ENCODE measurements at regions not wholly inside any gene's neighbourhood (a gene's known extent, or its start where the extent isn't known, plus 50 kb on each side); places are given as distances from the start of the nearest gene placed in this dataset.

DNA sequence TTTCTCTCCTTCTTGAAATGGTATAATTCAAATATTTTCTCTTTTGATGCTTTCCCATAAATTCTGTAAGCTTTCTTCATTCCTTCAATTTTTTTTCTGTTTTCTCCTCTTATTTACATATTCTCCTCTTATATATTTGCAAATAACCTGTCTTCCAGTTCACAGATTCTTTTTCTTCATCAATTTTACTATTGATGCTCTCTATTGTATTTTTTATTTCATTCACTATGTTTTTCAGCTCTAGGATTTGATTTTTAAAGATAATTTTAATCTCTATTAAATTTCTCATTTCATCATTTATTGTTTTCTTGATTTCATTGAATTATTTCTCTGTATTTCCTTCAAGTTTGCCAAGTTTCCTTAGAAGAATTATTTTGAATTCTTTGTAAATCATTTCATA lies 54.0 kb upstream of the PRPS1L1 start:
- DNase-seq (no peak), ATAC-seq (no peak)
- Histone ChIP-seq H3K4me1 (peaks cover 0 to 6% of the 10 kb centered on the region in 2 donors), H3K36me3 (no peaks in the 10 kb centered on the region), H3K27me3 (no peaks in the 10 kb centered on the region), H3K4me3 (no peak overlapping the region), H3K9me3 (no peaks in the 10 kb centered on the region), H3K27ac (no peak overlapping the region)
- TF ChIP-seq, protein P1, sequence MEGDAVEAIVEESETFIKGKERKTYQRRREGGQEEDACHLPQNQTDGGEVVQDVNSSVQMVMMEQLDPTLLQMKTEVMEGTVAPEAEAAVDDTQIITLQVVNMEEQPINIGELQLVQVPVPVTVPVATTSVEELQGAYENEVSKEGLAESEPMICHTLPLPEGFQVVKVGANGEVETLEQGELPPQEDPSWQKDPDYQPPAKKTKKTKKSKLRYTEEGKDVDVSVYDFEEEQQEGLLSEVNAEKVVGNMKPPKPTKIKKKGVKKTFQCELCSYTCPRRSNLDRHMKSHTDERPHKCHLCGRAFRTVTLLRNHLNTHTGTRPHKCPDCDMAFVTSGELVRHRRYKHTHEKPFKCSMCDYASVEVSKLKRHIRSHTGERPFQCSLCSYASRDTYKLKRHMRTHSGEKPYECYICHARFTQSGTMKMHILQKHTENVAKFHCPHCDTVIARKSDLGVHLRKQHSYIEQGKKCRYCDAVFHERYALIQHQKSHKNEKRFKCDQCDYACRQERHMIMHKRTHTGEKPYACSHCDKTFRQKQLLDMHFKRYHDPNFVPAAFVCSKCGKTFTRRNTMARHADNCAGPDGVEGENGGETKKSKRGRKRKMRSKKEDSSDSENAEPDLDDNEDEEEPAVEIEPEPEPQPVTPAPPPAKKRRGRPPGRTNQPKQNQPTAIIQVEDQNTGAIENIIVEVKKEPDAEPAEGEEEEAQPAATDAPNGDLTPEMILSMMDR (IDR thresholded peaks at IDR 0.05 in 4 of 5, conservative IDR thresholded peaks at IDR 0.05 in 1 of 5), result no peak
- TF ChIP-seq POLR2A (IDR thresholded peaks at IDR 0.05), result no peak
- in situ Hi-C loops (cut with MboI; ENCODE audit: low sequenced_read_pairs in 4 of 4) (no loop called here), intact Hi-C loops (cut with DNase I; ENCODE audit: low total_unique reads) (no loop called here)

GRCh38 chr7:18082169-18082568 lies 54.5 kb upstream of the PRPS1L1 start:
- H3K4me1 ChIP-seq, result peaks cover 0 to 10% of the 10 kb centered on the region in 2 donors
- no peak for ATAC-seq
- intact Hi-C loops (cut with DNase I; ENCODE audit: low total_unique reads) (no loop called here), in situ Hi-C loops (cut with MboI; ENCODE audit: low sequenced_read_pairs in 4 of 4) (no loop called here)
- no peaks in the 10 kb centered on the region for H3K9me3 ChIP-seq
- no peaks in the 10 kb centered on the region for H3K36me3 ChIP-seq
- H3K4me3 ChIP-seq, result no peak overlapping the region
- H3K27me3 ChIP-seq, result peaks cover 0 to 3% (median 0%) of the 10 kb centered on the region in 3 donors
- no peak for DNase-seq
- TF ChIP-seq, protein P1 (IDR thresholded peaks at IDR 0.05 in 4 of 5, conservative IDR thresholded peaks at IDR 0.05 in 1 of 5), result no peak
- TF ChIP-seq POLR2A (IDR thresholded peaks at IDR 0.05), result no peak
- H3K27ac ChIP-seq, result no peak overlapping the region

DNA sequence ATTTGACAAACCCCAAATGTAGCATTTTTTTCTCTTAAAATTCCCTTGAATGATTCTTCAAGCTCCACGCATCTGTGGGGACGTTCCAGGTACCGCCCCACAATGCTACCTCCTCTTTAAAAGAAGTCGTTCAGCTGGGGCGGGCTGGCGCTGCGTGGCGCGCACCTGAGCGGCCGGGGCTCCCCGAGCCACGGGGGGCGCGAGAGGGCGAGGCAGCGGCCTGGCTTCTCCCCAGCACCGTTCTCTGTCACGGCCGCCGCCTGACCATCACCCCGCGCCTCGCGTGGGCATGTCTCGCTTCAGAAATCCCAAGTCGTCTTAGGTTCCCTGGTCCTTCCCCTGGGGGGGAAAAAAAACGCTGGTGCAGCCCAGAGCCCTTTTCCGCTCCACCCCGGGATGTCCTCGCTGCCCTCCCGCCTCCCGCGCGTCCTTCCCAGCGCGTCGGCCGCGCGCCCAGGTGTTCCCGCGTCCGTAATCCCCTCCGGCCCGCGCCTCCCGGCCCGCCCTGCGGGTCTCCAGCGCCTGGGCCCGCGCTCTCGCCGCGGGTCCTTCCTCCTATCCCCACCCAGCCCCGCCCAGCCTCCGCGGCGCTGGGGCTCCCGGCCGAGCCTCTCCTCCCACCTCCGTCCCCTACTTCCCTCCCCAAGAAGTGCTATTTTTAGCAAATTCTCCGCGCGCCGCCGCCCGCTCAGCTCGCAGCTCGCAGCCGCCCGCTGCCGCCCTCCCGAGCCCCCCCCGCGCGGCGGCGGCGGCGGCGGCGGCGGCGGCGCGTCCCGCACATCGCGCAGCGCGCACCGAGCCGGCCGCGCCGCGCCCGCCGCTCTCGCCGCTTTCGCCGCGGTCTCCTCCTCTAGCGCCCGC lies 58.7 kb upstream of the PRPS1L1 start:
- in situ Hi-C loops (cut with MboI; ENCODE audit: low sequenced_read_pairs in 4 of 4), result no loop called here
- intact Hi-C loops (cut with DNase I; ENCODE audit: low total_unique reads), result no loop called here
- Histone ChIP-seq H3K4me1 (peaks cover 0 to 14% of the 10 kb centered on the region in 2 donors), H3K4me3 (peak overlapping the region; percentile 58 to 65 (median 60)), H3K36me3 (no peaks in the 10 kb centered on the region), H3K27ac (no peak overlapping the region), H3K9me3 (no peaks in the 10 kb centered on the region), H3K27me3 (peaks cover 0 to 6% (median 0%) of the 10 kb centered on the region in 3 donors)
- TF ChIP-seq POLR2A (IDR thresholded peaks at IDR 0.05), result no peak
- TF ChIP-seq, protein P1 (IDR thresholded peaks at IDR 0.05 in 4 of 5, conservative IDR thresholded peaks at IDR 0.05 in 1 of 5), result no peak
- DNase-seq (no peak), ATAC-seq (peak in 1 of 2 donors; percentile 18)

- H3K4me1 ChIP-seq, result peaks cover 0 to 14% of the 10 kb centered on the region in 2 donors
- TF ChIP-seq, protein P1 (IDR thresholded peaks at IDR 0.05 in 4 of 5, conservative IDR thresholded peaks at IDR 0.05 in 1 of 5), result no peak
- TF ChIP-seq POLR2A (IDR thresholded peaks at IDR 0.05), result no peak
- no peak overlapping the region for H3K27ac ChIP-seq
- in situ Hi-C loops (cut with MboI; ENCODE audit: low sequenced_read_pairs in 4 of 4), result no loop called here
- no peak for DNase-seq
- H3K9me3 ChIP-seq, result no peaks in the 10 kb centered on the region
- H3K36me3 ChIP-seq, result no peaks in the 10 kb centered on the region
- intact Hi-C loops (cut with DNase I; ENCODE audit: low total_unique reads), result no loop called here
- peak overlapping the region; percentile 52 to 65 (median 60) for H3K4me3 ChIP-seq
- no peak for ATAC-seq
- peaks cover 0 to 6% (median 0%) of the 10 kb centered on the region in 3 donors for H3K27me3 ChIP-seq
Observed at GRCh38 chr7:18087026-18087686, 59.5 kb upstream of the PRPS1L1 start.

Measured in gastrocnemius medialis (tissue), 4 donors.